ENCODE measurements at regions not wholly inside any gene's neighbourhood (a gene's known extent, or its start where the extent isn't known, plus 50 kb on each side); places are given as distances from the start of the nearest gene placed in this dataset.

DNA sequence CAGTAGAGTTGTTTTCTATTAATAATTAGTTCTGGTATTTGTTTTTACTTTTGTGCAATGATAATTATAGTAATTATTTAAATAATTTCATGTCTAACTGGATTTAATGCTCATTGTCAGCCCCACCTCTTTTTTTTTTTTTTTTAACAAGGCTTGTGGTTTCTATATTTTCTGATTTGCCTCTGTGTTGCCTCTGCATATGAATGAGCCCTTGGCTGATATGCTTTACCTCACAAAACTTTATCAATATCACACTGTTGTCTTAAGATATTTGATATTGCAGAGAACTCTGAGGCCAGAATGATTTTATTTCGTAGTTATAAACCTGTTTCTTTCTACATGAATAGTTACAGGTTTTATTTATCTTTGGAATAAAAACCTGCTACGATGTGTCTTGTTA lies 116.2 kb upstream of the ATP2B1 start:
- TF ChIP-seq, protein P1, sequence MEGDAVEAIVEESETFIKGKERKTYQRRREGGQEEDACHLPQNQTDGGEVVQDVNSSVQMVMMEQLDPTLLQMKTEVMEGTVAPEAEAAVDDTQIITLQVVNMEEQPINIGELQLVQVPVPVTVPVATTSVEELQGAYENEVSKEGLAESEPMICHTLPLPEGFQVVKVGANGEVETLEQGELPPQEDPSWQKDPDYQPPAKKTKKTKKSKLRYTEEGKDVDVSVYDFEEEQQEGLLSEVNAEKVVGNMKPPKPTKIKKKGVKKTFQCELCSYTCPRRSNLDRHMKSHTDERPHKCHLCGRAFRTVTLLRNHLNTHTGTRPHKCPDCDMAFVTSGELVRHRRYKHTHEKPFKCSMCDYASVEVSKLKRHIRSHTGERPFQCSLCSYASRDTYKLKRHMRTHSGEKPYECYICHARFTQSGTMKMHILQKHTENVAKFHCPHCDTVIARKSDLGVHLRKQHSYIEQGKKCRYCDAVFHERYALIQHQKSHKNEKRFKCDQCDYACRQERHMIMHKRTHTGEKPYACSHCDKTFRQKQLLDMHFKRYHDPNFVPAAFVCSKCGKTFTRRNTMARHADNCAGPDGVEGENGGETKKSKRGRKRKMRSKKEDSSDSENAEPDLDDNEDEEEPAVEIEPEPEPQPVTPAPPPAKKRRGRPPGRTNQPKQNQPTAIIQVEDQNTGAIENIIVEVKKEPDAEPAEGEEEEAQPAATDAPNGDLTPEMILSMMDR (IDR thresholded peaks at IDR 0.05; ENCODE audit: borderline replicate concordance, extremely low read depth, low read length, poor library complexity, severe bottlenecking) = no peak
- no peak for TF ChIP-seq EZH2 (IDR thresholded peaks at IDR 0.05; ENCODE audit: borderline replicate concordance, low read depth, low read length, severe bottlenecking)
